Left ventricle myocardium inferior (tissue), 1 donor: ENCODE measurements at regions not wholly inside any gene's neighbourhood (a gene's known extent, or its start where the extent isn't known, plus 50 kb on each side); places are given as distances from the start of the nearest gene placed in this dataset.
A peak's percentile ranks its signal among the peaks of the same experiment; 100 is the strongest.

Experiments
- DNase-seq: peaks from one replicate; pipeline ENCODE4 v3.0.0-alpha.2; 2020
- H3K27ac ChIP-seq: fragments of 200-600 bp; replicated peaks from 2 replicates; pipeline ENCODE4 v1.8.0; 2021
- H3K27me3 ChIP-seq: fragments of 200-600 bp; 2 replicates; pipeline ENCODE4 v1.8.0; 2021; ENCODE audit warnings: low read depth
- H3K36me3 ChIP-seq: fragments of 200-600 bp; 2 replicates; pipeline ENCODE4 v1.8.0; 2021
- H3K4me1 ChIP-seq: fragments of 200-600 bp; 2 replicates; pipeline ENCODE4 v1.8.0; 2021
- H3K4me3 ChIP-seq: fragments of 200-600 bp; 2 replicates; pipeline ENCODE4 v1.8.0; 2021; ENCODE audit warnings: mild to moderate bottlenecking, moderate library complexity
- H3K9me3 ChIP-seq: fragments of 200-600 bp; replicated peaks from 2 replicates; pipeline ENCODE4 v1.8.0; 2021
- intact Hi-C: fragments of 100-400 bp; cut with micrococcal nuclease; formaldehyde crosslinking; loops from one replicate; pipeline ENCODE4 v1.11.0; 2022
- TF ChIP-seq, protein P1 (sequence below): fragments of 200-600 bp; IDR thresholded peaks from 2 replicates; pipeline ENCODE4 v1.8.0; 2021; ENCODE audit warnings: antibody characterized with exemption, mild to moderate bottlenecking, borderline replicate concordance
- donor health status: DM: no; HTN: yes; CAD: no; lungs with severe emphysema.

DNA sequence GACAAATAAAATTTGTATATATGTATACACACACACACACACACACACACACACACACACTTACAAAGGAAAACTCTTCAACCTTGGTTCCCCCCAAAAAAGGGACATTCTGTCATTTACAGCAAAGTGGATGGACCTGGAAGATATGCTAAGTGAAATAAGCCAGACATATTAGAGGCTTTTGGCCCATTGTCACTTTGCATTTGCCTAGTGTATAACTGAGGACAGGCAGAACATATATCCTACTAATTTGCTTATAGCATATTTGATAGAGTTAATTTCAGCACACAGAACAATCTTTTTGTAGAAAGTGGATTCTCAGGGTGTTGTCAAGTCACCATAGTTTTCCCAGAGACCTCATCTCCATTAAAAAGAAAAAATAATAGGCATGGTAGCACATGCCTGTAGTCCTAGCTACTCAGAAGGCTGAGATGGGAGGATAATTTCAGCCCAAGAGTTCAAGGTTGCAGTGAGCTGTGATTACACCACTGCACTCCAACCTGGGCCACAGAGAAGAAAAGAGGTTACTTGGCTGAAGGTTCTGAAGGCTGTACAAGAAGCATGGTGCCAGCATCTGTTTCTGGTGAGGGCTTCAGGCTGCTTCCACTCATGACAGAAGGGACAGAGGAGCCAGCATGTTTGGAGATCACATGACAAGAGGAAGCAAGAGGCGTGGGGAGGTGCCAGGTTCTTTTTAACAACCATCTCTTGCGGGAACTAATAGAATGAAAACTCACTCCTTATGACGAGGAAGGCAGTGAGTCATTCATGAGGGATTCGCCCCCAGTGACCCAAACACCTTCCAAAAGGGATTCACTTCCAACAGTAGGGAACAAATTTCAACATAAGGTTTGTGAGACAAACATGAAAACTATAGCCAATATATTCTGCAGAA lies 135.6 kb downstream of the TMEM168 start:
- H3K4me3 ChIP-seq, result no peak overlapping the region
- intact Hi-C loops, result no loop called here
- TF ChIP-seq, protein P1, sequence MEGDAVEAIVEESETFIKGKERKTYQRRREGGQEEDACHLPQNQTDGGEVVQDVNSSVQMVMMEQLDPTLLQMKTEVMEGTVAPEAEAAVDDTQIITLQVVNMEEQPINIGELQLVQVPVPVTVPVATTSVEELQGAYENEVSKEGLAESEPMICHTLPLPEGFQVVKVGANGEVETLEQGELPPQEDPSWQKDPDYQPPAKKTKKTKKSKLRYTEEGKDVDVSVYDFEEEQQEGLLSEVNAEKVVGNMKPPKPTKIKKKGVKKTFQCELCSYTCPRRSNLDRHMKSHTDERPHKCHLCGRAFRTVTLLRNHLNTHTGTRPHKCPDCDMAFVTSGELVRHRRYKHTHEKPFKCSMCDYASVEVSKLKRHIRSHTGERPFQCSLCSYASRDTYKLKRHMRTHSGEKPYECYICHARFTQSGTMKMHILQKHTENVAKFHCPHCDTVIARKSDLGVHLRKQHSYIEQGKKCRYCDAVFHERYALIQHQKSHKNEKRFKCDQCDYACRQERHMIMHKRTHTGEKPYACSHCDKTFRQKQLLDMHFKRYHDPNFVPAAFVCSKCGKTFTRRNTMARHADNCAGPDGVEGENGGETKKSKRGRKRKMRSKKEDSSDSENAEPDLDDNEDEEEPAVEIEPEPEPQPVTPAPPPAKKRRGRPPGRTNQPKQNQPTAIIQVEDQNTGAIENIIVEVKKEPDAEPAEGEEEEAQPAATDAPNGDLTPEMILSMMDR, result no peak
- no peaks in the 10 kb centered on the region for H3K27me3 ChIP-seq
- no peaks in the 10 kb centered on the region for H3K4me1 ChIP-seq
- H3K9me3 ChIP-seq, result peaks cover 38% of the 10 kb centered on the region
- H3K36me3 ChIP-seq, result no peaks in the 10 kb centered on the region
- DNase-seq, result no peak
- H3K27ac ChIP-seq, result no peak overlapping the region

DNA sequence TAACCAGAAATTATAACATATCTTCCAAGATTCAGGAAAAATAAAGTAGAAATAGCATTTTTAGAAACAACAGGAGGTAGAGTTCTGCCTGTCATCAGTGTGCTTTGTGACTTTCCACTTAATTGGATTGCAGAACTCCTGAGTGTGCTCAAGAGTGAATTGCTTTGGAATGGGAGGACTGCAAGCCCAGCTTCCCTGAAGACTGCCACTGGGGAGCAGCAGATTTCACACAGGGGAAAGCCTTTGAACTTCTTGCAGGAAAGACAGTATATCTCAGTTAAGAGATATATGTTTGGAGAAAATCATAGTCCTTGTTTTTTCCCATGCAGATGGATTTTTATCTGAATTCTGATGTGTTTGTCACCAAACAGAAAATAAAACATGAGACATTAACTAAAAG lies 124.5 kb downstream of the TMEM168 start:
- peaks cover 6% of the 10 kb centered on the region for H3K9me3 ChIP-seq
- no peaks in the 10 kb centered on the region for H3K4me1 ChIP-seq
- no peak for DNase-seq
- TF ChIP-seq, protein P1, result peak; percentile 61
- H3K36me3 ChIP-seq, result no peaks in the 10 kb centered on the region
- no peak overlapping the region for H3K27ac ChIP-seq
- no peaks in the 10 kb centered on the region for H3K27me3 ChIP-seq
- intact Hi-C loops, result no loop called here
- no peak overlapping the region for H3K4me3 ChIP-seq

DNA sequence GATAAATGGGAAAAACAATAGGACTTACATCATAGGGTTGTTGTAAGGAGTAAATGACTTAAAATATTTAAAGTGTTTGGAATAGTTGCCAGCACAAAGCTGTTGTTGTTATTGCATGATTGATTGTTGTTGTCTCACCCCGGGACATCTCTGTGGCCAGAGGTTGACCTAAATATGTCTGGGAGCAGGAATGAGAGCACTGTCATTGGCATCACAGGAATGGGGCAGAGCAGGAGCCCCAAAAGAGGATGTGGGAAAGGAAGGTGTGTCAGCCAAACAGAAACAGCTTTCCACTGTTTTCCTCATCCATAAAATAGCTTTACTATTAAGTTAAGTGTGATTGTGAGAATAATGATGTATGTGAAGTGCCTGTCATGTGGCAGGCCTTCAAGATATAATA lies 121.6 kb downstream of the TMEM168 start:
- H3K27me3 ChIP-seq, result no peaks in the 10 kb centered on the region
- no peak overlapping the region for H3K27ac ChIP-seq
- no peaks in the 10 kb centered on the region for H3K4me1 ChIP-seq
- TF ChIP-seq, protein P1, result no peak
- no peaks in the 10 kb centered on the region for H3K9me3 ChIP-seq
- no peaks in the 10 kb centered on the region for H3K36me3 ChIP-seq
- no peak overlapping the region for H3K4me3 ChIP-seq
- intact Hi-C loops, result no loop called here
- no peak for DNase-seq

DNA sequence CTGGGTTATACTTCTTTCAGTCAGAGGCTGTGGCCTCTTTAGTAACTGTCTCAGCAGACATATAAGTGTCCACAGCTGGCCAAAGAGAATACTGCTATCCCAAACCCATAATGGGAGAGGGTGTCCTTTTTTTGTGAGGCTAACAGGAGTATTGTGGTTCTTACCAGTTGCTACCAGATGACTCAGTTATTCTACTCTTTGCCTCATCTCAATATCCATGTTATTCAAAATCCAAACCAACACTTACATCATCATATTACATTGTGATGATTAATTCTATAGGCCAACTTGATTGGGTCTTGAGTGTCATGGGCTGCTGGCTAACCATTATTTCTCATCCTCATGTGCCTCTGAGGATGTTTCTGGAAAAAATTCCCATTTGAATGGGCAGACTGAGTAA lies 120.9 kb downstream of the TMEM168 start:
- intact Hi-C loops, result no loop called here
- Histone ChIP-seq H3K4me3 (no peak overlapping the region), H3K9me3 (no peaks in the 10 kb centered on the region), H3K27me3 (no peaks in the 10 kb centered on the region), H3K36me3 (no peaks in the 10 kb centered on the region), H3K4me1 (no peaks in the 10 kb centered on the region), H3K27ac (no peak overlapping the region)
- DNase-seq, result no peak
- TF ChIP-seq, protein P1, result no peak

DNA sequence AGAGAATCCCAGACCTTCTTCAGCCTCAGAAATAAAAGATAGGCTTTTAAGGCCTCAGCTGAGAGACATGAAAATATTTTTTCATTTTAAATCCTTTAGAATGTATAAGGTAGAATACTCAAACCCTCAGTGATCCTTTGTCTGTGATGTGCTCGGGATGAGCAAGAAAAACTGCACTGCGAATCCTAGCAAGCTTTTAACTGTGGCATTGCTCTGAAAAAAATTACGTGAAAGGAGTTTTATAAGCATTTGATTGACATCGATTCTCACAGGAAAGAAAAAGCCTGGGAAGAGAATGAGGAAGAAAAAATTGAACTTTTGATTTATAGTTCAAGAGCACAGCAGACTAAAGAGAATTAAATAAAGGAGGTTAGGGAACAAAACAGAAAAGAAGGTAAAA lies 120.0 kb downstream of the TMEM168 start:
- Histone ChIP-seq H3K27ac (no peak overlapping the region), H3K4me1 (no peaks in the 10 kb centered on the region), H3K36me3 (no peaks in the 10 kb centered on the region), H3K27me3 (no peaks in the 10 kb centered on the region), H3K9me3 (no peaks in the 10 kb centered on the region), H3K4me3 (no peak overlapping the region)
- TF ChIP-seq, protein P1, result no peak
- intact Hi-C loops, result no loop called here
- no peak for DNase-seq
